ENCODE measurements at regions not wholly inside any gene's neighbourhood (a gene's known extent, or its start where the extent isn't known, plus 50 kb on each side); places are given as distances from the start of the nearest gene placed in this dataset.
"Not testable (repeated sequence)": the region's sequence is repeated elsewhere in the genome, so short reads cannot be mapped to it uniquely, and the experiment has no call there.

GRCh38 chr6:128710315-128710714, 172.6 kb upstream of the LAMA2 start:
- no peak for TF ChIP-seq CTCF (IDR thresholded peaks at IDR 0.05; ENCODE audit: insufficient read depth, missing control alignments)
- no peak for FAIRE-seq
- no peak for DNase-seq (ENCODE audit: insufficient read length, low spot score)

GRCh38 chr6:128704601-128705000, 178.3 kb upstream of the LAMA2 start:
- DNase-seq (ENCODE audit: insufficient read length, low spot score) (no peak), FAIRE-seq (no peak)
- TF ChIP-seq CTCF (IDR thresholded peaks at IDR 0.05; ENCODE audit: insufficient read depth, missing control alignments) = no peak

GRCh38 chr6:128703794-128704193, 179.1 kb upstream of the LAMA2 start:
- not testable (repeated sequence) for DNase-seq (ENCODE audit: insufficient read length, low spot score); FAIRE-seq

GRCh38 chr6:128696691-128697689, 176.6 kb upstream of the PTPRK start:
- no peak for DNase-seq (ENCODE audit: insufficient read length, low spot score)
- no peak for TF ChIP-seq CTCF (IDR thresholded peaks at IDR 0.05; ENCODE audit: insufficient read depth, missing control alignments)
- FAIRE-seq = no peak

- no peak for FAIRE-seq
- DNase-seq (ENCODE audit: insufficient read length, low spot score) = no peak
- TF ChIP-seq CTCF (IDR thresholded peaks at IDR 0.05; ENCODE audit: insufficient read depth, missing control alignments) = no peak
These were observed 174.1 kb upstream of the PTPRK start for GRCh38 chr6:128694303-128695009.

- DNase-seq (ENCODE audit: insufficient read length, low spot score) (no peak), FAIRE-seq (no peak)
- TF ChIP-seq CTCF (IDR thresholded peaks at IDR 0.05; ENCODE audit: insufficient read depth, missing control alignments) = no peak
These were observed 169.7 kb upstream of the PTPRK start for GRCh38 chr6:128690063-128690462.

- DNase-seq (ENCODE audit: insufficient read length, low spot score) (no peak), FAIRE-seq (no peak)
- TF ChIP-seq CTCF (IDR thresholded peaks at IDR 0.05; ENCODE audit: insufficient read depth, missing control alignments) = no peak
These were observed 165.7 kb upstream of the PTPRK start for GRCh38 chr6:128686084-128686483.
